MM.1S (cell line): ENCODE measurements at regions not wholly inside any gene's neighbourhood (a gene's known extent, or its start where the extent isn't known, plus 50 kb on each side); places are given as distances from the start of the nearest gene placed in this dataset.

ENCODE experiments used
- EZH2 ChIP-seq: fragments of 300-600 bp; sonication (generic); optimal IDR thresholded peaks from 2 replicates; pipeline ENCODE3; 2017; ENCODE audit warnings: low read depth, mild to moderate bottlenecking, antibody characterized with exemption, low read length, mixed read lengths
- EZH2phosphoT487 ChIP-seq: fragments of 300-600 bp; sonication (generic); IDR thresholded peaks from 2 replicates; pipeline ENCODE4 v1.6.1; 2018; ENCODE audit warnings: antibody characterized with exemption, low read length
- TF ChIP-seq, protein P1 (sequence below): fragments of 300-600 bp; sonication (generic); IDR thresholded peaks from 2 replicates; pipeline ENCODE4 v1.5.1; 2016; ENCODE audit warnings: antibody characterized with exemption, low read length, mixed read lengths

- TF ChIP-seq, protein P1, sequence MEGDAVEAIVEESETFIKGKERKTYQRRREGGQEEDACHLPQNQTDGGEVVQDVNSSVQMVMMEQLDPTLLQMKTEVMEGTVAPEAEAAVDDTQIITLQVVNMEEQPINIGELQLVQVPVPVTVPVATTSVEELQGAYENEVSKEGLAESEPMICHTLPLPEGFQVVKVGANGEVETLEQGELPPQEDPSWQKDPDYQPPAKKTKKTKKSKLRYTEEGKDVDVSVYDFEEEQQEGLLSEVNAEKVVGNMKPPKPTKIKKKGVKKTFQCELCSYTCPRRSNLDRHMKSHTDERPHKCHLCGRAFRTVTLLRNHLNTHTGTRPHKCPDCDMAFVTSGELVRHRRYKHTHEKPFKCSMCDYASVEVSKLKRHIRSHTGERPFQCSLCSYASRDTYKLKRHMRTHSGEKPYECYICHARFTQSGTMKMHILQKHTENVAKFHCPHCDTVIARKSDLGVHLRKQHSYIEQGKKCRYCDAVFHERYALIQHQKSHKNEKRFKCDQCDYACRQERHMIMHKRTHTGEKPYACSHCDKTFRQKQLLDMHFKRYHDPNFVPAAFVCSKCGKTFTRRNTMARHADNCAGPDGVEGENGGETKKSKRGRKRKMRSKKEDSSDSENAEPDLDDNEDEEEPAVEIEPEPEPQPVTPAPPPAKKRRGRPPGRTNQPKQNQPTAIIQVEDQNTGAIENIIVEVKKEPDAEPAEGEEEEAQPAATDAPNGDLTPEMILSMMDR: no peak; the same call in 1 of the 2 replicates
- TF ChIP-seq EZH2phosphoT487 (no peak), EZH2 (no peak)
These were observed 90.5 kb downstream of the NUF2 start for GRCh38 chr1:163412221-163412620.
